Fibroblast of skin of scalp (primary cell): ENCODE measurements at regions not wholly inside any gene's neighbourhood (a gene's known extent, or its start where the extent isn't known, plus 50 kb on each side); places are given as distances from the start of the nearest gene placed in this dataset.

Source experiments
- DNase-seq: peaks from one replicate; pipeline ENCODE4 v3.0.0-alpha.2; 2013

GRCh38 chr16:54677308-54677950, 253.2 kb upstream of the IRX5 start:
- DNase-seq = no peak

GRCh38 chr16:54673313-54673712, 257.4 kb upstream of the IRX5 start:
- no peak for DNase-seq

- DNase-seq = no peak
Observed at GRCh38 chr16:54672500-54672899, 258.2 kb upstream of the IRX5 start.

- DNase-seq = no peak
Observed at GRCh38 chr16:54657709-54658102, 273.0 kb upstream of the IRX5 start.

GRCh38 chr16:54657058-54657708, 273.5 kb upstream of the IRX5 start:
- peak; percentile 48 for DNase-seq

GRCh38 chr16:54655121-54655590, 275.5 kb upstream of the IRX5 start:
- DNase-seq = peak; percentile 36

GRCh38 chr16:54654429-54654828, 276.2 kb upstream of the IRX5 start:
- DNase-seq = no peak

- no peak for DNase-seq
Observed at GRCh38 chr16:54652201-54652770, 278.4 kb upstream of the IRX5 start.

GRCh38 chr16:54651440-54652195, 279.0 kb upstream of the IRX5 start:
- no peak for DNase-seq

- no peak for DNase-seq
Observed at GRCh38 chr16:54649876-54650275, 280.8 kb upstream of the IRX5 start.

GRCh38 chr16:54648575-54648974, 282.1 kb upstream of the IRX5 start:
- no peak for DNase-seq

GRCh38 chr16:54647725-54648221, 282.9 kb upstream of the IRX5 start:
- DNase-seq = peak; percentile 82

- DNase-seq = no peak
Observed at GRCh38 chr16:54647216-54647615, 283.4 kb upstream of the IRX5 start.

GRCh38 chr16:54645345-54645744, 285.3 kb upstream of the IRX5 start:
- DNase-seq = peak; percentile 14

- no peak for DNase-seq
Observed at GRCh38 chr16:54636221-54636793, 294.4 kb upstream of the IRX5 start.

GRCh38 chr16:54633943-54634362, 296.7 kb upstream of the IRX5 start:
- DNase-seq = peak; percentile 37

- peak; percentile 41 for DNase-seq
Observed at GRCh38 chr16:54632322-54633220, 298.1 kb upstream of the IRX5 start.

- no peak for DNase-seq
Observed at GRCh38 chr16:54631782-54632181, 298.9 kb upstream of the IRX5 start.

GRCh38 chr16:54630284-54630967, 300.2 kb upstream of the IRX5 start:
- peak; percentile 47 for DNase-seq

GRCh38 chr16:54628796-54629625, 301.7 kb upstream of the IRX5 start:
- DNase-seq = no peak
